Calu3 (cell line): ENCODE measurements at regions not wholly inside any gene's neighbourhood (a gene's known extent, or its start where the extent isn't known, plus 50 kb on each side); places are given as distances from the start of the nearest gene placed in this dataset.

Experiments used
- BruUV-seq: library from RNA; stranded (reverse); fragments of 400-500 nt; replicated peaks from 2 replicates; lab custom pipeline; 2021; lab: Mats Ljungman, UMichigan
- CTCF ChIA-PET: fragments of 300-600 bp; sonication (Branson Sonifier 250); formaldehyde crosslinking; loops from one replicate; lab custom pipeline; 2022; ENCODE audit warnings: antibody characterized with exemption; lab: Charles Lee
- DNase-seq: peaks from one replicate; pipeline ENCODE4 v3.0.0; 2022
- H3K27ac Mint-ChIP-seq: one replicate; pipeline ENCODE4 v1.8.0; 2022; ENCODE audit warnings: mixed read lengths; ENCODE audit not compliant: unreplicated experiment
- H3K27me3 Mint-ChIP-seq: one replicate; pipeline ENCODE4 v1.8.0; 2022; ENCODE audit warnings: mixed read lengths; ENCODE audit not compliant: unreplicated experiment
- H3K36me3 Mint-ChIP-seq: one replicate; pipeline ENCODE4 v1.8.0; 2022; ENCODE audit warnings: mild to moderate bottlenecking, moderate library complexity, mixed read lengths; ENCODE audit not compliant: insufficient read depth, unreplicated experiment
- H3K4me1 Mint-ChIP-seq: one replicate; pipeline ENCODE4 v1.8.0; 2022; ENCODE audit warnings: mild to moderate bottlenecking, low read depth, mixed read lengths; ENCODE audit not compliant: unreplicated experiment
- H3K4me3 Mint-ChIP-seq: one replicate; pipeline ENCODE4 v1.8.0; 2022; ENCODE audit warnings: mild to moderate bottlenecking, low read depth, moderate library complexity, mixed read lengths; ENCODE audit not compliant: unreplicated experiment
- H3K9me3 Mint-ChIP-seq: one replicate; pipeline ENCODE4 v1.8.0; 2022; ENCODE audit warnings: low read depth, mixed read lengths; ENCODE audit not compliant: unreplicated experiment
- intact Hi-C: fragments of 100-400 bp; cut with micrococcal nuclease; formaldehyde crosslinking; loops from one replicate; pipeline ENCODE4 v1.10.0; 2022; ENCODE audit not compliant: unreplicated experiment
- TF ChIP-seq, protein P1 (sequence below): fragments of 200-600 bp; IDR thresholded peaks from one replicate; pipeline ENCODE4 v1.8.0; 2022; ENCODE audit warnings: antibody characterized with exemption; ENCODE audit not compliant: unreplicated experiment

DNA sequence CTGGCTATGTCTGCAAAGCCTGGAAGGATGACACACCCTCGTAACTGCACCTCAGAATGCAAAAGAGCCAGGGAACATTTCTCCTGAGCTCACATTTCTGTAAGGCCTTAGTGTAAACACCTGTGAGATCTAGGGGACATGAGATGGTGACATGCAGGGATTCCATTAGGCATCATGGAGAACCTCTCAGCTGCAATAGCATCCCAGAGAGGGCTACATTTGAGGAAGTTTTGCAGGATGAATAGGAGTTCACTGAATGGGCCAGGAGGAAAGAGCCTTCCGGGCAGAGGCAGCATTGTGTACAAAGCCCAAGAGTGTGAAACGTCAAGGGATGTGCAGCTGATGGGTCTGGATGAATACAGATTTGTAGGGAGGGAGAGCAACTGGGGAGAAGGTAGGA lies 223.0 kb upstream of the RPL38 start:
- no peak overlapping the region for H3K27ac Mint-ChIP-seq
- no TSS peak for BruUV-seq
- H3K4me3 Mint-ChIP-seq = no peak overlapping the region
- no peak for DNase-seq
- intact Hi-C loops = no loop called here
- CTCF ChIA-PET = no interaction called here
- H3K36me3 Mint-ChIP-seq = no peaks in the 10 kb centered on the region
- TF ChIP-seq, protein P1, sequence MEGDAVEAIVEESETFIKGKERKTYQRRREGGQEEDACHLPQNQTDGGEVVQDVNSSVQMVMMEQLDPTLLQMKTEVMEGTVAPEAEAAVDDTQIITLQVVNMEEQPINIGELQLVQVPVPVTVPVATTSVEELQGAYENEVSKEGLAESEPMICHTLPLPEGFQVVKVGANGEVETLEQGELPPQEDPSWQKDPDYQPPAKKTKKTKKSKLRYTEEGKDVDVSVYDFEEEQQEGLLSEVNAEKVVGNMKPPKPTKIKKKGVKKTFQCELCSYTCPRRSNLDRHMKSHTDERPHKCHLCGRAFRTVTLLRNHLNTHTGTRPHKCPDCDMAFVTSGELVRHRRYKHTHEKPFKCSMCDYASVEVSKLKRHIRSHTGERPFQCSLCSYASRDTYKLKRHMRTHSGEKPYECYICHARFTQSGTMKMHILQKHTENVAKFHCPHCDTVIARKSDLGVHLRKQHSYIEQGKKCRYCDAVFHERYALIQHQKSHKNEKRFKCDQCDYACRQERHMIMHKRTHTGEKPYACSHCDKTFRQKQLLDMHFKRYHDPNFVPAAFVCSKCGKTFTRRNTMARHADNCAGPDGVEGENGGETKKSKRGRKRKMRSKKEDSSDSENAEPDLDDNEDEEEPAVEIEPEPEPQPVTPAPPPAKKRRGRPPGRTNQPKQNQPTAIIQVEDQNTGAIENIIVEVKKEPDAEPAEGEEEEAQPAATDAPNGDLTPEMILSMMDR = no peak
- no peaks in the 10 kb centered on the region for H3K4me1 Mint-ChIP-seq
- no peaks in the 10 kb centered on the region for H3K9me3 Mint-ChIP-seq
- peaks cover 80% of the 10 kb centered on the region for H3K27me3 Mint-ChIP-seq

DNA sequence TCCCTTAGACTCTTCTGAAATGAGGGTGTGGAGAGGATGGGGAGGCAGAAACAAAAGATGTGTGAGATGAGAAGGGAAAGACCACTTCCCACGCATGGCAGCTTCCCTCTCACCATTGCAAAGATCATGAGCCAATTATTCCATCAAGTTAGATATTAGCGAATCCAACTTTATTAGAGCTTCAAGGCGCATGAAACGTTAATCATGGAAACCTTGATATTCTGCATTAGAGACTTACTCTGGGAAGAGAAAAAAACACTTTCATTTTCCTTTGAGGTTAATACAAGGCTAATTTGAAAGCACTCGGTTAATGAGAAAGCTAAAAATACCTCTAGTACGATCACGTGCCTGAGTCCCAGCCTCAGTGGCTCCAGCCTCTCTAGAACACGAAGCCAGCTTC lies 220.6 kb upstream of the RPL38 start:
- H3K4me3 Mint-ChIP-seq = no peak overlapping the region
- no peaks in the 10 kb centered on the region for H3K36me3 Mint-ChIP-seq
- H3K27me3 Mint-ChIP-seq = peaks cover 74% of the 10 kb centered on the region
- CTCF ChIA-PET = no interaction called here
- H3K27ac Mint-ChIP-seq = no peak overlapping the region
- TF ChIP-seq, protein P1 = no peak
- no peaks in the 10 kb centered on the region for H3K4me1 Mint-ChIP-seq
- intact Hi-C loops = no loop called here
- BruUV-seq = no TSS peak
- no peak for DNase-seq
- no peaks in the 10 kb centered on the region for H3K9me3 Mint-ChIP-seq

DNA sequence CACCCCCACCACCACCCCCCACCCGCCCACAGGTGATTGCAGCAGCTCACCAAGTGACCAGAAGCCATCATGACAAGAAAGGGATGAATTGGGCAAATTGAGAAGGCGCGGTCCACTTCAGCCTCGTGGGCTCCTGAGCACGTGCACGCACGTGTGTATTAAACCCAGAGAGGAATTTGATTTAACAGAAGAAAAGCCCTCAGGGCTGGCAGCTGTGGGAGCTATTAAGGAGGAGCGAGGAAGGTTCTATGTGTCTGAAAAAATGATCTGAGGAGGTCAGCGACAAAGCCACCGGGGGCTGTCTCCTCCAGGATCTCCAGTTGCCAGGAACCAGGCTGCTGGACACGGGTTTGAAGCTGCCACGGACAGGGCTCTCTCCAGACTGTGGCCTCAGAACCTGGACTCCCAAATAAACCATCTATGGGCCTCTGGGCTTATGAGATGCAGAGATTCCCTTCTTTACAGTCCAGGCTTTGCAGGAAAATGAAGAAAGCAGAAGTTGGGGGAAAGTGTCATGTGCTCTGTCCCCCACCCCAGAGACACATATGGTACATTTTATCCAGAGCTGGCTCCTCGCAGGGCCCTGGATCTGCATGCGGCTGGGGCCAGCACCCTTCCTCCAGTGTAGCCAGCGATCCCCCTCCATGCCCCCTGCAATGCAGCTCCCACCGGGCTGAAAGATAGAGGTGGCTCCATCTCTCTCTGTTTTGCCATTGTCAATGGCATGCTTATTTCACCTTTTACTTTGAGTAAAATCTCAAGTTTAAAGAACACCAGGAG lies 219.7 kb upstream of the RPL38 start:
- H3K9me3 Mint-ChIP-seq = no peaks in the 10 kb centered on the region
- DNase-seq = no peak
- BruUV-seq = no TSS peak
- intact Hi-C loops = no loop called here
- H3K36me3 Mint-ChIP-seq = no peaks in the 10 kb centered on the region
- CTCF ChIA-PET = no interaction called here
- H3K27me3 Mint-ChIP-seq = peaks cover 72% of the 10 kb centered on the region
- TF ChIP-seq, protein P1 = no peak
- H3K4me3 Mint-ChIP-seq = no peak overlapping the region
- no peak overlapping the region for H3K27ac Mint-ChIP-seq
- H3K4me1 Mint-ChIP-seq = no peaks in the 10 kb centered on the region

DNA sequence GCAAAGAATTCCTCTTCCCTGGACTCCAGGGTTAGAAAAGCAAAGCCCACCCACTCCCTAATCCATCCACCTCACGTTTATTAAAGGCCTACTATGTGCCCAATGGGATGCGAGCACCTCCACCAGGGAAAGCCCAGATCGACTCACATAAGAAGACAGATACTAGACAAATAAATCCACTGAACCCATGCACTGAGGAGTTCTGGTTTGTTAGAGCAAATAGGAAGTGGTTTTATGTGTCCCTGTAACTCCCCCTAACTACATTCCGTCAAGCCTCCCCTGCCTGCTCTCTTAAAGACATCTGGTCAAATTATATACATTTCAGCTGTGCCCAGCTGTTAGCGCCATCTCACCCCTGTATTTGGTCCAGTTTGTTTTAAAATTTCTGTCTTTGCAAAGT lies 218.5 kb upstream of the RPL38 start:
- CTCF ChIA-PET = interaction anchor here (1.3 kb wide), 1 partner anchor 16 kb away, joined by 4 read pairs; no protein-coding TSS in a partner anchor
- no TSS peak for BruUV-seq
- Mint-ChIP-seq H3K4me1 (no peaks in the 10 kb centered on the region), H3K4me3 (no peak overlapping the region), H3K27ac (no peak overlapping the region), H3K27me3 (peaks cover 74% of the 10 kb centered on the region), H3K36me3 (no peaks in the 10 kb centered on the region), H3K9me3 (no peaks in the 10 kb centered on the region)
- TF ChIP-seq, protein P1 = no peak
- DNase-seq = no peak
- intact Hi-C loops = no loop called here
